Mesenteric fat pad (tissue), 1 donor: ENCODE measurements at regions not wholly inside any gene's neighbourhood (a gene's known extent, or its start where the extent isn't known, plus 50 kb on each side); places are given as distances from the start of the nearest gene placed in this dataset.

ENCODE experiments used
- DNase-seq: peaks from one replicate; pipeline ENCODE4 v3.0.0-alpha.2; 2020; ENCODE audit warnings: low spot score
- donor health status: DM: yes; HTN: yes; CAD: no.

DNA sequence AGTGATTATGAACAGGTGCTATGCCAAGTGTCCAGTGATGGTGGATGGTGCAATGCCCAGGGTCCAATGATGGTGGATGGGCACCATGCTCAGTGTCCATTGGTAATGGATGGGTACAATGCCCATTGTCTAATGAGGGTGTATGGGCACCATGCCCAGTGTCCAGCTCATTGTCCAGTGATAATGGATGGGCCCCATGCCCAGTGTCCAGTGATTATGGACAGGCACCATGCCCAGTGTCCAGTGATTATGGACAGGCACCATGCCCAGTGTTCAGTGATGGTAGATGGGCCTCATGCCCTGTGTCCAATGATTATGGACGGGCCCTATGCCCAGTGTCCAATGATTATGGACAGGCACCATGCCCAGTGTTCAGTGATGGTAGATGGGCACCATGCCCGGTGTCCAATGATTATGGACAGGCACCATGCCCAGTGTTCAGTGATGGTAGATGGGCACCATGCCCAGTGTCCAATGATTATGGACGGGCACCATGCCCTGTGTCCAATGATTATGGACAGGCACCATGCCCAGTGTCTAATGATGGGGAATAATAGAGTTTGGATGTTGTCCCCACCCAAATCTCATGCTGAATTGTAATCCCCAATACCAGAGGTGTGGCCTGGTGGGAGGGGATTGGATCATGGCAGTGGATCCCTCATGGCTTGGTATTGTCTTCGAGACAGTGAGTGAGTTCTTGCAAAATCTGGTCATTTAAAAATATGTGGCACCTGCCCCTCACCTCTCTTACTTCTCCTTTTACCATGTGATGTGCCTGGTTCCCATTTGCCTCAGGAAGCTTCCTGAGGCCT, 87.8 kb downstream of the ANKRD10 start:
- DNase-seq: no peak
